ENCODE measurements at regions not wholly inside any gene's neighbourhood (a gene's known extent, or its start where the extent isn't known, plus 50 kb on each side); places are given as distances from the start of the nearest gene placed in this dataset.
"Not testable (repeated sequence)": the region's sequence is repeated elsewhere in the genome, so short reads cannot be mapped to it uniquely, and the experiment has no call there.

DNA sequence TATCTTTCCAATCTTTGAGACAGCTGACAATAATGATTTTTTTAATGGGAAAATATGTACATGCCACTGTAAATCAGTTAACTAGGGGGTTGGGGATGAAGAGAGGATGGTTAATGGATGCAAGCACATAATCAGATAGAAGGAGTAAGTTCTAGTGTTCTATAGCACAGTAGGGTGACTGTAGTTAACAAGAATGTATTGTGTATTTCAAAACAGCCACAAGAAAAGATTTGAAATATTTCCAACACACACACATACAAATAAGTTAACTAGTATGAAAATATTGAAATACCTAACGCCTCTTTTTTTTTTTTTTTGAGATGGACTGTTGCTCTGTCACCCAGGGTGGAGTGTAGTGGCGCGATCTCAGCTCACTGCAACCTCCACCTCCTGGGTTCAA is 153.4 kb upstream of the SALL4 start:
- FAIRE-seq: no peak

DNA sequence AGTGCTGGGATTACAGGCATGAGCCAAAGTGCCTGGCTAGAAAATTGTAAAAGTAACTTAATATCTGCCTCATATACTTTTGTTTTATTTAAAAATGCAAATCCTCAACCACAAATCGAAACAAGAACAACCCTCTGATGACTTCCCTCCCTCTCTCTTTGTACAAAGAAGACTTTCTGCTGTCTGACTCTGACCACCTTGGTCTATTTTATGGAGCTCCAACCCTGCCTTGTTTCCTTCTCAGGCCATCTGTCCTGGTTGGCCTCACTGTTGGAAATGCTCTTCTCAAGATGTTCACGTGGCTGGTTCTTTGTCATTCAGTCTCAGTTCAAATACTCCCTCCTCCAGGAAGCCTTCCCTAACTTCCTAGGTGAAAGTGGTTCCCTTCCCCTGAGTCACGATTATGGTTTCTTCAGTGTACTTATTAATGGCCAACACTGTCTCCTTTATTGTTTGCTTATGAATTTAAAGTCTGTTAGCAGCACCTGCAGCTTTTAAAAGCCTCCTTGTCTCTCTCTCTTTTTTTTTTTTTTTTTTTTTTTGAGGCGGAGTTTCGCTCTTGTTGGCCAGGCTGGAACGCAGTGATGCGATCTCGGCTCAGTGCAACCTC is 151.5 kb upstream of the SALL4 start:
- FAIRE-seq: no peak

DNA sequence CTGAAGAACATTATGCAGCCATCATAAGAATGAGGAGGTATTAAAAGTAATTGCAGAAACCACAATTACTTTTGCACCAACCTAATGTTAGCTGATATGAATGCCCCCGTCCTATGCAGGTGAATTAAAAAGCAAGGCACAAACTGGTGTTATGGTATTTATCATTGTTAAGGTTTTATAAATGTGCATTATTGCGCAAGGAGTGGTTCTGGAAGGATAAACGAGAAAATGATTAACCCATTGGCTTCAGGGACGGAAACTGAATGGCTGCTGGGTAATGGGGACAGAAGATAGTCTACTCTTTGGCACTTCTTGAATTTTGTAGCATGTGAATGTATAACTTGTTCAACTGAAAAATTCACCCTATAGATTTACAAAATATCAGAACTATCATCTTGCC is 148.6 kb upstream of the SALL4 start:
- FAIRE-seq: no peak

DNA sequence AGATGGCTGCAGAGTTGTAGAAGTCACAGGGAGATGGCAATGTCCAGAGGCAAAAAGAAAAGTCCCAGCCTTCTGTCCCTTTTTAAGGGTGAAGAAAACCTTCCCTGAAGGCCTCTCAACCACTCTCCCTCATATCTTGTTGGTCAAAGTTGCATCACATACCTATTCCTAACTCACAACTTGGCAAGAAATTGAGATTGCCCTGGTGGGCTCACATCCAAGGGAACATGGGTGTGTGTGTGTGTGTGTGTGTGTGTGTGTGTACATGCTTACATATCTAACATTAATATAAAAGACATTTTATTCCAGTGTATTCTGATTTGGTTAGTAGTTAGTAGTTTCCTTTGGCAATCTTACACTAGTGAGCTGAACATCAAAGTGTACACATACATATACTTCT is 144.3 kb upstream of the SALL4 start:
- FAIRE-seq: no peak

DNA sequence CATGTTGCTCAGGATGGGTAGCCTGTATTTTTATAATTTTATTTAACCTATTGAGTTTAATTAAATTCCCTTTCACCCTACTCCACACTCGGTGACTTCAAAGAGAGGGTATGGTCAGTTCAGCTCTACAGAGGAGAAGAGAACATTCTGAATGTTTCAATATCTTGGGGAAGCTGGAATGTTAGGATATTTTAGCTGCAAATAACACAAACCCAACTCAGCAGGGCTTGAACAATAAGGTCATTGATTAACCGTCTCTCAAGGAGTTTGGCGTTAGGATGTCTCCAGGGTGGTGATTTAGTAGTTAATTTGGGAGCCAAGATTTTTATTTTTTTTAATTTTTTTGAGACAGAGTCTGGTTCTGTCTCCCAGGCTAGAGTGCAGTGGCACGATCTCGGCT is 143.6 kb upstream of the SALL4 start:
- no peak for FAIRE-seq

DNA sequence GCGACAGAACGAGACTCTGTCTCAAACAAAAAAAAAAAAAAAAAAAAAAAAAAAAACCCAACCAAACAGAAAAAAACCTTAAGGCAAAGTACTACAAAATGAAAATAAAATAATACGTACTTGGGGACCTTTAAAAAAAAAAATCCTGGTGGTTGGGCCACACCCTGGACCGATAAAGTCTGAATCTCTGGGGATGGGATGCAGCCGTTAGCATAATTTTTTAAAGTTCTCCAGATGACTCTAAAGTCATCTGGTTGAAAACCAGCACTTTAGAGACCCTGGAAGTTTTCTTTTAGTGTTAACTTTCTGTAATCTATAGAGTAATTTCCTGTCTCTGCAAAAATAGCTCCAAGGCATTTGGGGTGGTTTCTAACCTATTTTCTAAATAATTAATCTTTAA is 142.9 kb upstream of the SALL4 start:
- no peak for FAIRE-seq

DNA sequence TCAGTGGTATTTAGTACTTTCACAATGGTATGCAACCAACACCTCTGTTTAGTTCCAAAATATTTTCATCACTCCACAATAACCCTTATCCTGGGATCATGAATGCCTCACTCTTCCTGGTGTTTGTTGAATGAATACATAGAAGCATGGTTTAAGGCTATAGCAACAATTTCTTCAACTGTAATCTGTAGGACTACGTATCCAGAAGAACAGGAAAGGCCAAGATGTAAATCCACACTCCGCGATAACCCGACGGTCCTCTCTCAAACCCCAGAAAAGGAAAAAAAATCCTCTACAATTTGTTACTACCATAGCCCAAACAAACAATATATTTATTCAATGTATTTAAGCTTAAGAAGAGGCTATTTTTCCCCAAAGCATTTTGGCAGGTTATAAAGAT is 141.4 kb upstream of the SALL4 start:
- FAIRE-seq: no peak

DNA sequence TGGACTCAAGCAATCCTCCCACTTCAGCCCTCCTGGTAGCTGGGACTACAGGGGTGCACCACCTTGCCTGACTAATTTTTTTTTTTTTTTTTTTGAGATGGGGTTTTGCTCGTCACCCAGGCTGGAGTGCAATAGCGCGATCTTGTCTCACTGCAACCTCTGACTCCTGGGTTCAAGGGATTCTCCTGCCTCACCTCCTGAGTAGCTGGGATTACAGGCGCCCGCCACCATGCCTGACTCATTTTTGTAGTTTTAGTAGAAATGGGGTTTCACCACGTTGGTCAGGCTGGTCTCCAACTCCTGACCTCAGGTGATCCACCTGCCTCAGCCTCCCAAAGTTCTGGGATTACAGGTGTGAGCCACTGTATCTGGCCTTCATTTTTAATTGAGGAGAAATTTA is 141.0 kb upstream of the SALL4 start:
- not testable (repeated sequence) for FAIRE-seq

DNA sequence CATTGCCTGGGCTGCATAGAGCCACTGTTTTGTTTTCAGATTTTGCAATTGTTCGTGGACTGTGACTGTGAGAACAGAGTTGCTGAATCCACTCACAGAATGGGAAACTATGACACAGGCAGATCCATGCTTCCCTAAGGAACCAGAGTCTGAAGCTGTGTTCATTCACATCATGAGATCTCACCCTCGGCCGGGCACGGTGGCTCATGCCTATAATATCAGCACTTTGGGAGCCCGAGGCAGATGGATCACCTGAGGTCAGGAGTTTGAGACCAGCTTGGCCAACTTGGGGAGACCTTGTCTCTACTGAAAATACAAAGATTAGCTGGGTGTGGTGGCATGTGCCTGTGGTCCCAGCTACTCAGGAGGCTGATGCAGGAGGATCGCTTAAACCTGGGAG is 139.2 kb upstream of the SALL4 start:
- no peak for FAIRE-seq

DNA sequence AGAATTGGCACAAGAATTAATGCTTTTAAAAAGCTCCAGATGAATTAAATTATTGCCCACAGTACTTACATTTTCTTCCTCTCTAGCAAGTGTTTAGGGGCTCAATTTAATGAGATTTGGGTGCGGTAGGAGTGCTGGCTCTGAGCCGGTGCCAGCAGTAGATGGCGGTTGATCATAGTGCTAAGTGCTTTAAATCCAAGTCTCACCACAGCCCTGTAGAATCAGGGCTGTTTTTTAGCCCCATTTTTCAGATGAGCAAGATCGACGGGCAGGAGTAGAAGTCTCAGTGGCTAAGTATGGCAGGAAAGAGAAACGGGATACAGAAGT is 136.9 kb upstream of the SALL4 start:
- no peak for FAIRE-seq

DNA sequence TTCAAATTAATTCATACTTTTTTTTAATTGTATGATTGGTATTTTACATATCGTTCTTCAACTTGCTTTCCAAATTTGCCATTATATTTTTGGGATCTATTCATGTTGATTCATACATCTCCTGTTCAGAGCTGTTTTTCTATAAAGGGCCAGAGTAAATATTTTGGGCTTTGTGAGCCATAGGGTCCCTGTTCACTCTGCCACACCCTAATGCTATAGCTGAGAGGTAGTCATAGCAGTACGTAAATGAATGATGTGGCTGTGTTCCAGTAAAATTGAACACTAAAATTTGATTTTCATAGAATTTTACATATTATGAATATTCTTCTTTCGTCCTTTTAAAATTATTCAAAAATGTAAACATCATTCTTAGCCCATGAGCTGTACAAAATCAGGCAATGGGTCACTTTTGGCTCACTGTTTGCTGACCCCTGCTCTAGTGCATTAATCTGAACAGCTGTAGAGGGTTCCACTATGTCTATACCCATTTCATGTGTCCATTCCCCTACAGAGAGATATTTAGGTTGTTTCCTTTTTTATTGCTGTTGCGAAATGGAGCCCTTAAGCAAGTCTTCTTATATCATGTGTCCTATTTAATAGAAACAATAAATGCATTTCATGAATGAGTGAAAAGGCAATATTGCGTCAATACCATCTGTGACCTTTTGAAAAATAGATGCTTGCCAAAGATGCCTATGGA is 136.4 kb upstream of the SALL4 start:
- FAIRE-seq: no peak

DNA sequence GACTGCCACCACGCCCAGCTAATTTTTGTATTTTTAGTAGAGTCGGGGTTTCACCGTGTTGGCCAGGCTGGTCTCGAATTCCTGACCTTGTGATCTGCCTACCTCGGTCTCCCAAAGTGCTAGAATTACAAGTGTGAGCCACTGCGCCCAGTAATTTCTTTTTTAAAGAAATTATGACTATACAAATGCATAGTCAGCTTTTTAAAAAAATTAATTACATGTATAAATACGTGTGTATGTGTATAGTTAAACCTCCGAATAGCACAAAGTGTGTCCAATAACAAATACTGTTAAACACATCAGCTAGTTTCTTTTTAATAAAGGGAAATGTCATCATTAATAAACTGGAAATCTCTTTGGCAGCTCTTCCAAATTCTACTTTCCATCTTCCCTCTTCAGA is 135.5 kb upstream of the SALL4 start:
- FAIRE-seq: no peak

DNA sequence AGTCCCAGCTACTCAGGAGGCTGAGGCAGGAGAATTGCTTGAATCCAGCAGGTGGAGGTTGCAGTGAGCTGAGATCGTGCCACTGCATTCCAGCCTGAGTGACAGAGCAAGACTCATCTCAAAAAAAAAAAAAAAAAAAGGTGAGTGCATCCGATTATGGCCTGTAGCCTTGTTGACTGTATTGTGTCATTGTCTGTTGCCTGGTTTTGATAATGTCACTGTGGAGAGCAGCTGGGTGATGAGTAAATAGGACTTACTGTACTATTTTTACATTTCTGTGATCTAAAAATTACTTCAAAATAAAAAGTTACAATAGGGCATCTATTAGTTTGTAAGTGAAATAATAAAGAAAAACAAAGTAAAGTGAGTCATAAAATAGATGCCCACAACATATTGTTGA is 134.1 kb upstream of the SALL4 start:
- no peak for FAIRE-seq

DNA sequence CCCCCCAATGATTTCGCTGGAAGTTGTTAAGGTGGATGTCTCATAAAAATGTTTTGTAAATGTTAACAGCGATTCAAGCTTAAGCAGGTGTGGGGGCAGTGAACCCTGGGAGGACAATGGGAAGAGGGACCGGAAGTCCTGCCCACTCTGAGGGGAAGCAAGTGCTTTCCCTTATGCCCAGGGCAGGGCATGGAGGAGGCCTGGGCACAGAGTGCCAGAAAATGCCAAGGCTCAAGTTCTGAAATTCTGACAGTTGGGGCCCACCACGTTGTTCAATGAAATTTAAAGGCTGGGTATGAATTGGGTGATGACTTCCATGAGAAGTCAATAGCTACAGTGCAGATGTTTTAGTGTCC is 132.7 kb upstream of the SALL4 start:
- FAIRE-seq: no peak

DNA sequence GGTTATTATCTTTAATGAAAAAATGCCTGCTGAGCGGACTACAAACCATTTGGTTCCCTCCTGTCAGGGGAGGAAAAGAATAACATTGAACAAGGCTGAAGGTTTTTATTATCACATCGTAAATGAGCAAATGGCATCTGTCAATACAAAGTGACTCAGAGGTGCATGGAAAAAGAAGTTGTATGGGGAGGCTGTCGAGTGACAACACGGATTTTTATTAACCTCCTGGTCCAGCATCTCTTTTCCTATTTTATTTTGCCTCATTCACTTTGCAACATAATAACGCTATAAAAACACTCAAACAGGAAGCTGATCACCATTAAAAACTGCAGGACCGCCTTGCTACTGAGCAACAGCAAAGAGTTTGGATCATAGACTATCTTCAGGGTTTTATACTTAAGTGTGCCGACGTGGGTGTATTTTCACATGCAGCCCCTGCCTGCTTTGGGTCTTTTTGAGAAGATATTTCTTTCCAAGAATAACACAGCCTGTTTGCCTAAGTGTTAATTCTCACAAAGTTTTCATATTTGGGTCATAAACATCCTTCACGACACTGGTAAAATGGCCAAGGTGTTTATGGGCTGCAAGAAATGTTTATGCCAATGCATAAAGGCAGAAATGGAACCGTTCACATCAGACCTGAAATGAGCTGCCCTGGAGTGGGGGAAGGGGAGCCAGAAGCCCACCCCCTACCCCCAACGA is 132.1 kb upstream of the SALL4 start:
- no peak for FAIRE-seq

DNA sequence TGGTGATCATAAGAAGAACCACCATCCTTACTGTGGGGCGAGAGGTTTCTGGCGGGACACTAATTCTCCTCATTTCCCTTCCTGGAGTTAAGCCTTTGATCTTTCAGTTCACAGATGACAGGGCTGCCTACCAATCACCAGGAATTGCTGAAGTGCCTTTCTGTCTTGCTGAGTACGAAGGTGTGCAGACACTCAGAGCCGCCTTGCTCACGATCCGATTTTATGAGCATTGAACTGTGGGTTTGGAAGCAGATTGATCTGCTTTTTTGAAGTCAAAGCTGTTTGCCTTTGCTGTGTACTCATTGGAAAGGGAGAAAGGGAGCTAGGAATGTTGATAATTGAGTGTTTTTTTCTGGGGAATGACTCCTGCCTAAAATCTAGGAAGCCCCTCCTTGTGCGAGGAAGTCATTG is 129.1 kb upstream of the SALL4 start:
- FAIRE-seq: no peak

DNA sequence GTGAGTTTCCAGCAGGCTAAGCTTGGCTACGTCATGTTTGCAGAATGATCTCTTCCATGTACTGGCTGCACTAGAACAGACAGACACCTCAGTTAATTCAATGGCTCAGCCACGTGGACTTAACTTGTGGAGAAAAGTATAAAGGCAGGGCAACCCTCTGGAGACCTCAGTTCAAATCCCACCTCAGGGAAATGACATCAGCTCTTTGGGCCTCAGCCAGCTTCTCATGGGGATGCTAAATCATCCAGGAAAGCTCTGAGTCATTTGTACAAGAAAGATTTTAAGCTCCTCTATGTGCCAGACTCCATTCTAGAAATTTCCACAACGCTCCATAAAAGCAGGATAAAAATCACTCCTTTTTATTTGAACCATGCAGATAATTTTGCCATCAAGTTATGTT is 128.5 kb upstream of the SALL4 start:
- FAIRE-seq: no peak

DNA sequence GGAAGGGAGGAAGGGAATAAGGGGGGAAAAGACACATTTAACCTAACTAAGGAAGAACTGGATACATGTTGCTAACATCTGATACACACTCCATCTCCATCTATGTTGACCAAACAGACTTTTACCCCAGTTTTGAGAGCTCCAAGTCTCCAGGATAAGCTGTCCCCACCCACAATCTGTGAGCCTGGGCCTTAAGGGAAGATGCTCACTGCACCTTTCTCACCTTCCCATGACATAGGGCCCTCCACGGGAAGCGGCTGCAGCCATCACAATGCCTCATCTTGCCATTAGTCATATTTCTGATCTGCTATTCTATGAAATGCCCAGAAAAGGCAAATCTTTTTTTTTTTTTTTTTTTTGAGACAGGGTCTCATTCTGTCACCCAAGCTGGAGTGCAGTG is 126.6 kb upstream of the SALL4 start:
- FAIRE-seq: no peak

DNA sequence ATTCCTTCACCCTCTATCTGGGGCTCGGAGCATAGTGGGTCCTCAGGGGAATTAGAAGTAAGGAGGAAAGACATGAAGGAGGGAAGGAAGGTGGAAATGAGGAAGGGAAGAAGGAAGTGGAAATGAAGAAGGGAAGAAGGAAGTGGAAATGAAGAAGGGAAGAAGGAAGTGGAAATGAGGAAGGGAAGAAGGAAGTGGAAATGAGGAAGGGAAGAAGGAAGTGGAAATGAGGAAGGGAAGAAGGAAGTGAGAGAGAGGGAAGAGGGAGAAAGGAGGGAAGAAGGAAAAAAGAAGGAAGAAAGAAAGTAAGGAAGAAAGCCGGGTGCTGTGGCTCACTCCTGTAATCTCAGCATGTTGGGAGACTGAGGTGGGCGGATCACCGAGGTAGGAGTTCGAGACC is 125.6 kb upstream of the SALL4 start:
- FAIRE-seq: not testable (repeated sequence)

DNA sequence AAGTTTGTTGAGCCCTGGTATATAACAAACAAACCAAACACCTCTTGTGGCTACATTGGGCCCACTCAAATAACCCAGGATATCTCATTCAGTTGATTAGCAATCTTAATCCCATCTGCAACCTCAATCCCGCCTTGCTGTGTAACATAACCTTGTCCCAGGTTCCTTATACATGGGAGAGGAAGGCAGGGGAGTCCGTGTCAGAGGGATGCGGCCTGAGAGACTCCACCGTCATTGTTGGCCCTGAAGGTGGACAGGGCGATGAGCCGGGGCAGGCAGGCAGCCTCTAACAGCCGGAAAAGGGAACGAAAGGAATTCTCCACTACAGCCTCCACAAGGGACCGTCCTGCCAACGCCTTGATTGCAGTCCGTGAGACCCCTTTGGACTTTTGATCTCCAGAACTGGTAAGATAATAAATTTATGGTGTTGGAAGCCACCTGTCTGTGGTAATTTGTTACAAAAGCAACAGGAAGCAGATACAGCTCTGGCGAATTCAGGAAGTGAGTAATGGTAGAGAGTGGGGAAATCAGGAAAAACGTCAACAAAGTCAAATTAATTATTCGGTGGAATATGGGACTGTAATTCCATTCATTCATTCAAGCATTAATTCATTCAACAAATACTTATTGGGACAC is 124.5 kb upstream of the SALL4 start:
- FAIRE-seq: no peak

DNA sequence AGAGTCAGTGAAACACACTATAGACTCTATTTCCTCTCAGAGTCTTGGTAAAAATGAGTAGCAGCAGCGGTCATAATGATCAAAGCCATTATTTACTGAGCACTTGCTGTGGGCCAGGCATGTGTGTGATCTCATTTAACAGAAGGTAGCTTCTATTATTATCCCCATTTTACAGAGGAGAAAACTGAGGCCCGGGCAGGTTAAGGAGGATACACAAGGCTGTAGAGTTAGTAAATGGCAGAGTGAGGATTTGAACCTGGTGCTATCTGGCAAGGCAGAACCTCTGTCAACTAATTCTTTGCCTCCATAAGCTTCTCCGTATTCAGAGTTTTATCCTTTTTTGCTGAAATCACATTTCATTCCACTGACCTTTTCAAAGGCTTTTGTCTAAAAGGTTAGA is 122.2 kb upstream of the SALL4 start:
- no peak for FAIRE-seq

DNA sequence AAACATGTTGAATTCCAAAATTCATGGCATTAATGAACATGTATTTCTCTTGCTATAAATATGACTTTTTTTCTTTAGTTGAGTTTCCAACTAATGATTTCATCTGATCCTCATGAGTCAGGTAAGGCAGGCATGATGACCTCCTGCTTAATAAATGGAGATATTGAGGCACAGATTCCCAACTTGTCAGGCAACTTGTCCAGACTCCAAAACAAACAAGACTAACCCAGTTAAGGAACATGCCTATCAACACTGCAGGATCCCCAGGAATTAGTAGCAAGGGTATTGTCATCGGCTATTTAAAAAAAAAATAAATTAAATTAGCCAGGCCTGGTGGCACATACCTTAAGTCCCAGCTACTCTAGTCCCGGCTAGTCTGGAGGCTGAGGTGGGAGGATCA is 121.3 kb upstream of the SALL4 start:
- FAIRE-seq: no peak

DNA sequence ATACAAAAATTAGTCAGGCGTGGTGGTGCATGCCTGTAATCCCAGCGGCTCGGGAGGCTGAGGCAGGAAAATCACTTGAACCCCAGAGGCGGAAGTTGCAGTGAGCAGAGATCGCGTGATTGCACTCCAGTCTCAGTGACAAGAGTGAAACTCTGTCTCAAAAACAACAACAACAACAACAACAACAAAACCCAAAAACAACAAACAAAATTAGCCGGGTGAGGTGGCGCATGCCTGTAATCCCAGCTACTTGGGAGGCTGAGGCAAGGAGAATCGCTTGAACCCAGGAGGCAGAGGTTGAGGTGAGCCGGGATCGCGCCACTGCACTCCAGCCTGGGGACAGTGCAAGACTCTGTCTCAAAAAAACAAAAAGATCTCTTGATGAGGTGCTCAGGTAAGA is 120.5 kb upstream of the SALL4 start:
- FAIRE-seq: not testable (repeated sequence)

DNA sequence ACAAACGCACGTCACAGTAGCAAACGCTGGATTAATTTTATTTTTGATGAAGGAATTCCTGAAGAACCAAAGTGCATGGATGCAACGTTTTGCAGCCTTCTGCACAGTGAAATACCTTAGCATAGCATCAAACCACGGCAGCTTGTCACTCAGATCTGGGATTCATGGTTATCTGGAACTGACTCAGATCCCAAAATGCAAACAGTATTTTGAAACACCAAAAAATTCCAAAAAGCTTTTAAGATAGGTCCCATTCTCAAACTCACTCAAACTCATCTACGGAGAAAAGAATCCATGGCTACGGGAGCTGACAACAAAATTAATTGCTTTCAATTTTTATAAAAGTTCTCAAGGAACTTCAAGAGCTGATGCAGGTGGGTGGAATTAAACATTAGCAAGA is 116.2 kb upstream of the SALL4 start:
- FAIRE-seq: no peak

All from islet of Langerhans (tissue), 1 donor.